H1 (cell line): ENCODE measurements at regions not wholly inside any gene's neighbourhood (a gene's known extent, or its start where the extent isn't known, plus 50 kb on each side); places are given as distances from the start of the nearest gene placed in this dataset.

Experiments used
- POLR2A ChIP-seq, 2 experiments: IDR thresholded peaks; 1 replicate in 1 of 2; 2 replicates in 1 of 2; pipeline ENCODE4 v1.6.1; 2011; ENCODE audit warnings: low read depth in 2 of 2, low read length in 2 of 2, mild to moderate bottlenecking in 2 of 2; ENCODE audit errors: control extremely low read depth in 1 of 2
- SP1 ChIP-seq: IDR thresholded peaks from 2 replicates; pipeline ENCODE4 v1.6.1; 2011; ENCODE audit warnings: low read depth, low read length
- TF ChIP-seq, protein P1 (sequence below): fragments of 300-600 bp; sonication (generic); IDR thresholded peaks from 2 replicates; pipeline ENCODE4 v1.7.1; 2012; ENCODE audit warnings: low read length, moderate library complexity, mild to moderate bottlenecking, inconsistent platforms; ENCODE audit not compliant: insufficient replicate concordance
- TF ChIP-seq, protein P2 (sequence below): IDR thresholded peaks from 2 replicates; pipeline ENCODE4 v1.6.1; 2011; ENCODE audit warnings: low read length, improper control_type of control experiment

DNA sequence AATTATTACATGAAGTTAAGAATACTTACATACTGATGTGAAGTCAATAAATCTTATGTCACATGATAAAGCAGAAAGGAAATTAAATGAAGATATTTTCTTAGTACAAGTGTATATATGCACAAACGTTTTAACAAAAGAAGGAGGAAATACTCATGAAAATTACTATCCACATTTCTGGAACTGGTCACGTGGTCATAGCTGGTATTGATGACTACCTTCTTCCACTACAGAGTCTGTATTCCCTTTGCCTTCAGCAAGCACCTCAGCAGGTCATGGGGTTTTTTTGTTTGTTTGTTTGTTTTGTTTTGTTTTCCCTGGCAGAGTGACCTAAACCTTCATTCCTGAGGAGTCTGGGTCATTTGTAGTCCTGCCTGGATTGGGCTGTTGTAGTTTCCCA is 174.9 kb upstream of the BANK1 start (continued):
- TF ChIP-seq, protein P1, sequence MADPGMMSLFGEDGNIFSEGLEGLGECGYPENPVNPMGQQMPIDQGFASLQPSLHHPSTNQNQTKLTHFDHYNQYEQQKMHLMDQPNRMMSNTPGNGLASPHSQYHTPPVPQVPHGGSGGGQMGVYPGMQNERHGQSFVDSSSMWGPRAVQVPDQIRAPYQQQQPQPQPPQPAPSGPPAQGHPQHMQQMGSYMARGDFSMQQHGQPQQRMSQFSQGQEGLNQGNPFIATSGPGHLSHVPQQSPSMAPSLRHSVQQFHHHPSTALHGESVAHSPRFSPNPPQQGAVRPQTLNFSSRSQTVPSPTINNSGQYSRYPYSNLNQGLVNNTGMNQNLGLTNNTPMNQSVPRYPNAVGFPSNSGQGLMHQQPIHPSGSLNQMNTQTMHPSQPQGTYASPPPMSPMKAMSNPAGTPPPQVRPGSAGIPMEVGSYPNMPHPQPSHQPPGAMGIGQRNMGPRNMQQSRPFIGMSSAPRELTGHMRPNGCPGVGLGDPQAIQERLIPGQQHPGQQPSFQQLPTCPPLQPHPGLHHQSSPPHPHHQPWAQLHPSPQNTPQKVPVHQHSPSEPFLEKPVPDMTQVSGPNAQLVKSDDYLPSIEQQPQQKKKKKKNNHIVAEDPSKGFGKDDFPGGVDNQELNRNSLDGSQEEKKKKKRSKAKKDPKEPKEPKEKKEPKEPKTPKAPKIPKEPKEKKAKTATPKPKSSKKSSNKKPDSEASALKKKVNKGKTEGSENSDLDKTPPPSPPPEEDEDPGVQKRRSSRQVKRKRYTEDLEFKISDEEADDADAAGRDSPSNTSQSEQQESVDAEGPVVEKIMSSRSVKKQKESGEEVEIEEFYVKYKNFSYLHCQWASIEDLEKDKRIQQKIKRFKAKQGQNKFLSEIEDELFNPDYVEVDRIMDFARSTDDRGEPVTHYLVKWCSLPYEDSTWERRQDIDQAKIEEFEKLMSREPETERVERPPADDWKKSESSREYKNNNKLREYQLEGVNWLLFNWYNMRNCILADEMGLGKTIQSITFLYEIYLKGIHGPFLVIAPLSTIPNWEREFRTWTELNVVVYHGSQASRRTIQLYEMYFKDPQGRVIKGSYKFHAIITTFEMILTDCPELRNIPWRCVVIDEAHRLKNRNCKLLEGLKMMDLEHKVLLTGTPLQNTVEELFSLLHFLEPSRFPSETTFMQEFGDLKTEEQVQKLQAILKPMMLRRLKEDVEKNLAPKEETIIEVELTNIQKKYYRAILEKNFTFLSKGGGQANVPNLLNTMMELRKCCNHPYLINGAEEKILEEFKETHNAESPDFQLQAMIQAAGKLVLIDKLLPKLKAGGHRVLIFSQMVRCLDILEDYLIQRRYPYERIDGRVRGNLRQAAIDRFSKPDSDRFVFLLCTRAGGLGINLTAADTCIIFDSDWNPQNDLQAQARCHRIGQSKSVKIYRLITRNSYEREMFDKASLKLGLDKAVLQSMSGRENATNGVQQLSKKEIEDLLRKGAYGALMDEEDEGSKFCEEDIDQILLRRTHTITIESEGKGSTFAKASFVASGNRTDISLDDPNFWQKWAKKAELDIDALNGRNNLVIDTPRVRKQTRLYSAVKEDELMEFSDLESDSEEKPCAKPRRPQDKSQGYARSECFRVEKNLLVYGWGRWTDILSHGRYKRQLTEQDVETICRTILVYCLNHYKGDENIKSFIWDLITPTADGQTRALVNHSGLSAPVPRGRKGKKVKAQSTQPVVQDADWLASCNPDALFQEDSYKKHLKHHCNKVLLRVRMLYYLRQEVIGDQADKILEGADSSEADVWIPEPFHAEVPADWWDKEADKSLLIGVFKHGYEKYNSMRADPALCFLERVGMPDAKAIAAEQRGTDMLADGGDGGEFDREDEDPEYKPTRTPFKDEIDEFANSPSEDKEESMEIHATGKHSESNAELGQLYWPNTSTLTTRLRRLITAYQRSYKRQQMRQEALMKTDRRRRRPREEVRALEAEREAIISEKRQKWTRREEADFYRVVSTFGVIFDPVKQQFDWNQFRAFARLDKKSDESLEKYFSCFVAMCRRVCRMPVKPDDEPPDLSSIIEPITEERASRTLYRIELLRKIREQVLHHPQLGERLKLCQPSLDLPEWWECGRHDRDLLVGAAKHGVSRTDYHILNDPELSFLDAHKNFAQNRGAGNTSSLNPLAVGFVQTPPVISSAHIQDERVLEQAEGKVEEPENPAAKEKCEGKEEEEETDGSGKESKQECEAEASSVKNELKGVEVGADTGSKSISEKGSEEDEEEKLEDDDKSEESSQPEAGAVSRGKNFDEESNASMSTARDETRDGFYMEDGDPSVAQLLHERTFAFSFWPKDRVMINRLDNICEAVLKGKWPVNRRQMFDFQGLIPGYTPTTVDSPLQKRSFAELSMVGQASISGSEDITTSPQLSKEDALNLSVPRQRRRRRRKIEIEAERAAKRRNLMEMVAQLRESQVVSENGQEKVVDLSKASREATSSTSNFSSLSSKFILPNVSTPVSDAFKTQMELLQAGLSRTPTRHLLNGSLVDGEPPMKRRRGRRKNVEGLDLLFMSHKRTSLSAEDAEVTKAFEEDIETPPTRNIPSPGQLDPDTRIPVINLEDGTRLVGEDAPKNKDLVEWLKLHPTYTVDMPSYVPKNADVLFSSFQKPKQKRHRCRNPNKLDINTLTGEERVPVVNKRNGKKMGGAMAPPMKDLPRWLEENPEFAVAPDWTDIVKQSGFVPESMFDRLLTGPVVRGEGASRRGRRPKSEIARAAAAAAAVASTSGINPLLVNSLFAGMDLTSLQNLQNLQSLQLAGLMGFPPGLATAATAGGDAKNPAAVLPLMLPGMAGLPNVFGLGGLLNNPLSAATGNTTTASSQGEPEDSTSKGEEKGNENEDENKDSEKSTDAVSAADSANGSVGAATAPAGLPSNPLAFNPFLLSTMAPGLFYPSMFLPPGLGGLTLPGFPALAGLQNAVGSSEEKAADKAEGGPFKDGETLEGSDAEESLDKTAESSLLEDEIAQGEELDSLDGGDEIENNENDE: no peak
- TF ChIP-seq, protein P2, sequence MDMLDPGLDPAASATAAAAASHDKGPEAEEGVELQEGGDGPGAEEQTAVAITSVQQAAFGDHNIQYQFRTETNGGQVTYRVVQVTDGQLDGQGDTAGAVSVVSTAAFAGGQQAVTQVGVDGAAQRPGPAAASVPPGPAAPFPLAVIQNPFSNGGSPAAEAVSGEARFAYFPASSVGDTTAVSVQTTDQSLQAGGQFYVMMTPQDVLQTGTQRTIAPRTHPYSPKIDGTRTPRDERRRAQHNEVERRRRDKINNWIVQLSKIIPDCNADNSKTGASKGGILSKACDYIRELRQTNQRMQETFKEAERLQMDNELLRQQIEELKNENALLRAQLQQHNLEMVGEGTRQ: no peak
- no peak for TF ChIP-seq SP1
- TF ChIP-seq POLR2A (IDR thresholded peaks at IDR 0.05; ENCODE audit: control extremely low read depth in 1 of 2, low read depth in 2 of 2, low read length in 2 of 2): no peak
